ENCODE measurements at regions not wholly inside any gene's neighbourhood (a gene's known extent, or its start where the extent isn't known, plus 50 kb on each side); places are given as distances from the start of the nearest gene placed in this dataset.

DNA sequence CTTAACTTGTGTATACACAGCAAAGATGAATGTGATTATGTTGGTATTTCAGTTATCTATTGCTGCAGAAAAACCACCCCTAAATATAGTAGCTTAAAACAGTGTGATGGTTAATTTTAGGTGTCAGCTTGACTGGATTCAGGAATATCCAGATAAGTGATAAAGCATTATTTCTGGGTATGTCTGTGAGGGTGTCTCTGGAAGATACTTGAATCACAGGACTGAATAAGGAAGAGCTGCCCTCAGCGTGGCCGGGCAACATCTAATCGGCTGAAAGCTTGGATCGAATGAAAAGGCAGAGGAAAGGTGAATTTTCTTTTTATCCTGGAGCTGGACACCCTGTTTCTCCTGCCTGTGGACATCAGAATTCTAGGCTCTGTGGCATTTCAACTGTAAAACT lies 132.0 kb upstream of the SYNPR start:
- Histone ChIP-seq H3K4me1 (ENCODE audit: control insufficient read depth in 5 of 5, insufficient read depth in 5 of 5, low read length in 5 of 5) (peaks cover 0 to 5% (median 0%) of the 10 kb centered on the region in 5 donors), H3K36me3 (ENCODE audit: control insufficient read depth in 4 of 4, insufficient read depth in 4 of 4, low read length in 4 of 4) (no peaks in the 10 kb centered on the region), H3K27me3 (ENCODE audit: control insufficient read depth in 3 of 3, insufficient read depth in 3 of 3, low read length in 2 of 3) (no peaks in the 10 kb centered on the region), H3K9me3 (ENCODE audit: control insufficient read depth in 4 of 4, insufficient read depth in 3 of 4, low read length in 3 of 4) (no peaks in the 10 kb centered on the region), H3K4me3 (no peak overlapping the region), H3K9ac (ENCODE audit: insufficient read depth in 1 of 2, low read length in 2 of 2) (no peak overlapping the region), H3K27ac (ENCODE audit: low read depth in 1 of 2, low read length in 1 of 2) (no peak overlapping the region)
- TF ChIP-seq, protein P1, sequence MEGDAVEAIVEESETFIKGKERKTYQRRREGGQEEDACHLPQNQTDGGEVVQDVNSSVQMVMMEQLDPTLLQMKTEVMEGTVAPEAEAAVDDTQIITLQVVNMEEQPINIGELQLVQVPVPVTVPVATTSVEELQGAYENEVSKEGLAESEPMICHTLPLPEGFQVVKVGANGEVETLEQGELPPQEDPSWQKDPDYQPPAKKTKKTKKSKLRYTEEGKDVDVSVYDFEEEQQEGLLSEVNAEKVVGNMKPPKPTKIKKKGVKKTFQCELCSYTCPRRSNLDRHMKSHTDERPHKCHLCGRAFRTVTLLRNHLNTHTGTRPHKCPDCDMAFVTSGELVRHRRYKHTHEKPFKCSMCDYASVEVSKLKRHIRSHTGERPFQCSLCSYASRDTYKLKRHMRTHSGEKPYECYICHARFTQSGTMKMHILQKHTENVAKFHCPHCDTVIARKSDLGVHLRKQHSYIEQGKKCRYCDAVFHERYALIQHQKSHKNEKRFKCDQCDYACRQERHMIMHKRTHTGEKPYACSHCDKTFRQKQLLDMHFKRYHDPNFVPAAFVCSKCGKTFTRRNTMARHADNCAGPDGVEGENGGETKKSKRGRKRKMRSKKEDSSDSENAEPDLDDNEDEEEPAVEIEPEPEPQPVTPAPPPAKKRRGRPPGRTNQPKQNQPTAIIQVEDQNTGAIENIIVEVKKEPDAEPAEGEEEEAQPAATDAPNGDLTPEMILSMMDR (IDR thresholded peaks at IDR 0.05; ENCODE audit: control extremely low read depth, extremely low read depth) = no peak
- ATAC-seq (ENCODE audit: insufficient read depth, low FRiP score) (no peak), DNase-seq (no peak)
- 89 to 94% methylated on average over 4 of the region's 4 CpGs for whole genome bisulfite sequencing, 2 donors

GRCh38 chr3:63150880-63151279 lies 127.2 kb upstream of the SYNPR start:
- WGBS, 2 donors = 53 to 76% methylated on average over 3 of the region's 3 CpGs
- ATAC-seq (ENCODE audit: insufficient read depth, low FRiP score) = no peak
- H3K9ac ChIP-seq (ENCODE audit: insufficient read depth in 1 of 2, low read length in 2 of 2) = no peak overlapping the region
- TF ChIP-seq, protein P1 (IDR thresholded peaks at IDR 0.05; ENCODE audit: control extremely low read depth, extremely low read depth) = no peak
- no peak overlapping the region for H3K4me3 ChIP-seq
- no peak overlapping the region for H3K27ac ChIP-seq (ENCODE audit: low read depth in 1 of 2, low read length in 1 of 2)
- no peaks in the 10 kb centered on the region for H3K9me3 ChIP-seq (ENCODE audit: control insufficient read depth in 4 of 4, insufficient read depth in 3 of 4, low read length in 3 of 4)
- no peak for DNase-seq
- no peaks in the 10 kb centered on the region for H3K4me1 ChIP-seq (ENCODE audit: control insufficient read depth in 5 of 5, insufficient read depth in 5 of 5, low read length in 5 of 5)
- H3K27me3 ChIP-seq (ENCODE audit: control insufficient read depth in 3 of 3, insufficient read depth in 3 of 3, low read length in 2 of 3) = no peaks in the 10 kb centered on the region
- no peaks in the 10 kb centered on the region for H3K36me3 ChIP-seq (ENCODE audit: control insufficient read depth in 4 of 4, insufficient read depth in 4 of 4, low read length in 4 of 4)

DNA sequence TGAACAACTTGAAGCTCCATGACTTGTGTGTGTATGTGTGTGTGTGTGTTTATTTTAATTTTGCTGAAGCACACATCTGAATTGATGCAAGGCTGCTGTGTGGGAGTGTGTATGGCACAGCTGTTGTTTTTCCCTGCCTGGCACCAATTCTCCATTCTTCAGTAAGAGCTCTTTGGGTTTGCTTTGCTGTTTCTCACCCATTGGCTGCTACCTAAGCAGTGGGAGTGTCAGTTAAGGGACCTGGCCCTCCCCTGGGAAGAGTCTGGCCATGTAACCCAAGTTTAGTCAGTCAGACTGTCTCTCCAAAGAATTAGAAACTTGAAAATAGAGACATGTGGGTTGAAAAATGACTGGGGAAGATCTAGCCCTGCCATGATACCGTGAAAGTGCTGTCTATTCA lies 126.2 kb upstream of the SYNPR start:
- DNase-seq (no peak), ATAC-seq (ENCODE audit: insufficient read depth, low FRiP score) (no peak)
- no peak overlapping the region for H3K4me3 ChIP-seq
- no peaks in the 10 kb centered on the region for H3K9me3 ChIP-seq (ENCODE audit: control insufficient read depth in 4 of 4, insufficient read depth in 3 of 4, low read length in 3 of 4)
- H3K27me3 ChIP-seq (ENCODE audit: control insufficient read depth in 3 of 3, insufficient read depth in 3 of 3, low read length in 2 of 3) = no peaks in the 10 kb centered on the region
- no peaks in the 10 kb centered on the region for H3K36me3 ChIP-seq (ENCODE audit: control insufficient read depth in 4 of 4, insufficient read depth in 4 of 4, low read length in 4 of 4)
- TF ChIP-seq, protein P1 (IDR thresholded peaks at IDR 0.05; ENCODE audit: control extremely low read depth, extremely low read depth) = no peak
- H3K4me1 ChIP-seq (ENCODE audit: control insufficient read depth in 5 of 5, insufficient read depth in 5 of 5, low read length in 5 of 5) = no peaks in the 10 kb centered on the region
- H3K9ac ChIP-seq (ENCODE audit: insufficient read depth in 1 of 2, low read length in 2 of 2) = no peak overlapping the region
- WGBS, 2 donors = 79 to 84% methylated on average over 1 of the region's 1 CpG
- H3K27ac ChIP-seq (ENCODE audit: low read depth in 1 of 2, low read length in 1 of 2) = no peak overlapping the region

GRCh38 chr3:63159764-63160163 lies 118.3 kb upstream of the SYNPR start:
- H3K36me3 ChIP-seq (ENCODE audit: control insufficient read depth in 4 of 4, insufficient read depth in 4 of 4, low read length in 4 of 4) = no peaks in the 10 kb centered on the region
- ATAC-seq (ENCODE audit: insufficient read depth, low FRiP score) (no peak), DNase-seq (no peak)
- no peak overlapping the region for H3K27ac ChIP-seq (ENCODE audit: low read depth in 1 of 2, low read length in 1 of 2)
- WGBS, 2 donors = 79 to 88% methylated on average over 2 of the region's 2 CpGs
- no peak overlapping the region for H3K9ac ChIP-seq (ENCODE audit: insufficient read depth in 1 of 2, low read length in 2 of 2)
- H3K9me3 ChIP-seq (ENCODE audit: control insufficient read depth in 4 of 4, insufficient read depth in 3 of 4, low read length in 3 of 4) = no peaks in the 10 kb centered on the region
- H3K27me3 ChIP-seq (ENCODE audit: control insufficient read depth in 3 of 3, insufficient read depth in 3 of 3, low read length in 2 of 3) = no peaks in the 10 kb centered on the region
- no peak overlapping the region for H3K4me3 ChIP-seq
- H3K4me1 ChIP-seq (ENCODE audit: control insufficient read depth in 5 of 5, insufficient read depth in 5 of 5, low read length in 5 of 5) = no peaks in the 10 kb centered on the region
- TF ChIP-seq, protein P1 (IDR thresholded peaks at IDR 0.05; ENCODE audit: control extremely low read depth, extremely low read depth) = no peak
